Activated naive CD8-positive, alpha-beta T cell treated with anti-CD3 and anti-CD28 coated beads, Interleukin-2, amount 50 U/mL, for 24 hours (primary cell): ENCODE measurements at regions not wholly inside any gene's neighbourhood (a gene's known extent, or its start where the extent isn't known, plus 50 kb on each side); places are given as distances from the start of the nearest gene placed in this dataset.

Experiments
- ATAC-seq: fragments of 150-1000 bp; cut with Tn5 transposase; one replicate; pipeline ENCODE4 v1.10.0; 2021
- DNase-seq: peaks from one replicate; pipeline ENCODE4 v3.0.0; 2021
- H3K27ac Mint-ChIP-seq: one replicate; pipeline ENCODE4 v1.8.0; 2021; ENCODE audit warnings: mild to moderate bottlenecking, mixed read lengths
- H3K27me3 Mint-ChIP-seq: one replicate; pipeline ENCODE4 v1.8.0; 2021; ENCODE audit warnings: mixed read lengths
- H3K36me3 Mint-ChIP-seq: one replicate; pipeline ENCODE4 v1.8.0; 2021; ENCODE audit warnings: low read depth, mixed read lengths
- H3K4me1 Mint-ChIP-seq: one replicate; pipeline ENCODE4 v1.8.0; 2021; ENCODE audit warnings: mixed read lengths
- H3K4me3 Mint-ChIP-seq: one replicate; pipeline ENCODE4 v1.8.0; 2021; ENCODE audit warnings: mild to moderate bottlenecking, moderate library complexity, mixed read lengths
- H3K9me3 Mint-ChIP-seq: one replicate; pipeline ENCODE4 v1.8.0; 2021; ENCODE audit warnings: mixed read lengths

DNA sequence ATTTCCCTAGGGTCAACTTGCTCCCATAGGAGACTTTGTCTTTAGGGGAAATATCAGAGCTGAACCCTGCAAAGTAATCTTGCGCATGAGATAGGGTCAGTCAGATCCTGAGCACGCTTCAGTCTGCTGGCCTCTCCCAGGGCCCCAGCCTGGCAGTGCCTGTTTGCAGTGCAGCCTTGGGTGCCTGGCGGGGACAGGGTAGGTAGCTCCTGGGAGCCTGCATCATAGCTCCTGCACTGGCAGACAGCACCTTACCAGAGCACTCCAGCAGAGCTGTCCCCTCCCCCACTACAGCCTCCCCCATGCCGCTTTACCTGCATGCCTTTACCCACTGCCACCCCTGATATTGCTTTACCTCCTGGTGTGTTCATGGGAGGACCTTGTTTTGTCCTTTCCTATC is 237.3 kb downstream of the CCDC59 start:
- Mint-ChIP-seq H3K4me1 (no peaks in the 10 kb centered on the region), H3K27ac (no peak overlapping the region), H3K4me3 (no peak overlapping the region), H3K36me3 (no peaks in the 10 kb centered on the region), H3K9me3 (no peaks in the 10 kb centered on the region), H3K27me3 (no peaks in the 10 kb centered on the region)
- no peak for ATAC-seq
- DNase-seq = no peak

DNA sequence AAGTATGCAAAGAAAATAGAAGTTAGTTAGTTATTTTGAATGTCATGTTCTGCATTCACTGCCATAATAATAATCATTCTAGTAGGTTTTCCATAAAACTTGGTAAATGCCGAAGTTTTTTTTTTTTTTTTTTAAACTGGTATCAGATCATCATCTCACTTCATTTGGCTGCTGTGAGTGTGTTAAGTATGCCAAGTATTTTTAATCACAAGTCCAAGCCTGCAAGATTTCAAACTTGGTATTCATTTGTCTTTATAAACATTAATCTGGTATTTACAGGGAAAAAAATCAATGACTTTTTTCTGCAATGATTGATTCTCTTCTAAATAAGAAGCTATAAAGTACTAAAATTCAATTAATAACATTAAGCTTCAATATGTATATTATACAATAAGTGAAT is 248.9 kb downstream of the CCDC59 start:
- no peaks in the 10 kb centered on the region for H3K36me3 Mint-ChIP-seq
- no peak overlapping the region for H3K27ac Mint-ChIP-seq
- H3K9me3 Mint-ChIP-seq = peaks cover 6% of the 10 kb centered on the region
- no peaks in the 10 kb centered on the region for H3K4me1 Mint-ChIP-seq
- no peak for ATAC-seq
- H3K27me3 Mint-ChIP-seq = no peaks in the 10 kb centered on the region
- no peak for DNase-seq
- no peak overlapping the region for H3K4me3 Mint-ChIP-seq

DNA sequence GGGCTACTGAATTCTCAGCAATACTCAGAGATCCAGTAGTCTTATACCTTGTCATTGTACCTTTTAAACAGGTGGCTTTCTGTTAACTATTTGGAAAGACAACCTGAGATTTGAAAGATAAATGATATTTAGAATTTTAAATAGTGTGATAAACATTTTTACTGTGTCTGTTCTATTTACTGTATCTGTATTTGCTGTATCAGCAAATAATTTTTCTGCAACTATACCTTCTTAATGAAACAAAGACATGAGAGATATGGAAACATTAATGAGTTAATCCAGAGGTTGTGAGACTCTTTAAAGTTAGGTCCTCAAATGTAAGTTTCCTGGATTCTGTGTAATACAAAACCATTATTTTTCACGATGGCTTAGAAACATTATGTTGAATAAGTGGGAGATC is 249.6 kb downstream of the CCDC59 start:
- no peak overlapping the region for H3K4me3 Mint-ChIP-seq
- H3K4me1 Mint-ChIP-seq = no peaks in the 10 kb centered on the region
- H3K9me3 Mint-ChIP-seq = peaks cover 6% of the 10 kb centered on the region
- ATAC-seq = no peak
- no peaks in the 10 kb centered on the region for H3K36me3 Mint-ChIP-seq
- no peaks in the 10 kb centered on the region for H3K27me3 Mint-ChIP-seq
- no peak for DNase-seq
- no peak overlapping the region for H3K27ac Mint-ChIP-seq

DNA sequence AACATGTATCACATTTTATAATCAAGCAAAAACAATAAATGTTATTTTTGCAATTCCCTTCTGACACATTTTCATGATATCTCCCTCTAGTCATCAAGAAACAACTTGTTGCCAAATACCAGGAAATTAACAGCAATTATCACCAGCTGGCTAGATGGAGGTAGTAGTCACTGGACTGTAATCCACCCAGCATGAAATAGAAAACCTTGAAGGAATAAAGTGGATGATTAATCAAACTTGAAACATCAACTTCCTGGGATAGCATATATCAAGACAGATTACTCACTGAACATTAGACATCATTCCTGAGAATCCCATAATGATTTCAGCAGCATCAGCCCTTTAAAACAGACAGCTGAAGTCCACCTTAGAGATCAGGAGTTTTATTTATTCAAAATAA is 259.0 kb downstream of the CCDC59 start:
- H3K27me3 Mint-ChIP-seq = no peaks in the 10 kb centered on the region
- H3K9me3 Mint-ChIP-seq = peaks cover 14% of the 10 kb centered on the region
- no peak overlapping the region for H3K27ac Mint-ChIP-seq
- DNase-seq = no peak
- H3K4me1 Mint-ChIP-seq = no peaks in the 10 kb centered on the region
- no peak overlapping the region for H3K4me3 Mint-ChIP-seq
- no peak for ATAC-seq
- no peaks in the 10 kb centered on the region for H3K36me3 Mint-ChIP-seq

DNA sequence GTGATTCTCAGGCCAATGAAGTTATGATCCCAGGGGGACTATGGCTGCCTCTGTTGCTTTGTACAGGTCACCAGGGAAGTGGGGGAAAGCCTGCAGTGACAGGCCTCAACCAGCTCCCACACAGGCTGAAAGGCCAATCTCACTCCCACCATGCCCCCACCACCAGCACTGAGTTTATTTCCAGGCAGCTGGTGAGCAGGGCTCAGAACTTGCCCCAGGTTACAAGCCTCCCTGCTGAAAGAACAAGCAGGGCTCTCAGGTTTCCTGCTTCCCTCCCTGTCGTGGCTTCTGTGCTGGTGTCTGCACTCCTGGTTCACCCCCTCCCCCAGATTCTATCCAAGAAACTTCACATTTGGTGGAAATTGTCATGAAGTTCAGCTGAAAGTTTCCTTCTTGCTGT is 260.3 kb downstream of the CCDC59 start:
- Mint-ChIP-seq H3K4me3 (no peak overlapping the region), H3K36me3 (no peaks in the 10 kb centered on the region), H3K27ac (no peak overlapping the region), H3K9me3 (peaks cover 14% of the 10 kb centered on the region), H3K4me1 (no peaks in the 10 kb centered on the region), H3K27me3 (no peaks in the 10 kb centered on the region)
- DNase-seq = no peak
- no peak for ATAC-seq

DNA sequence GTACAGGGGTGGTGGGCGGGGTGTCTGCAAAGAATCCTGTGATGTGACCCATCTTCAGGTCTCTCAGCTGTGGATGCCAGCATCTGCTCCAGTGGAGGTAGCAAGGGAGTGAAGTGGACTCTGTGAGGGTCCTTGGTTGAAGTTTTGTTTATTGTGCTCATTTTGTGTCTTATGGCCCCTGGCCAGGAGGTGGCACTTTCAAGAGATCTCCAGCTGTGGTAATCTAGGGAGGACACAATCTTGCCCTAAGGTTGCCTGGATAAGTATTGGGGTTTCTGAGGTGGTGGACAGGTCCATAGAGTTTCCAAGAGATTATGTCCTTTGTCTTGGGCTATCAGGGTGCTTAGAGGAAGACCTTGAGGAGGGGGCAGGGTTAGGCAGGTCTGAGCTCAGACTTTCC is 260.7 kb downstream of the CCDC59 start:
- Mint-ChIP-seq H3K4me3 (no peak overlapping the region), H3K27ac (no peak overlapping the region), H3K9me3 (peaks cover 14% of the 10 kb centered on the region), H3K27me3 (no peaks in the 10 kb centered on the region), H3K36me3 (no peaks in the 10 kb centered on the region), H3K4me1 (no peaks in the 10 kb centered on the region)
- DNase-seq (no peak), ATAC-seq (no peak)

DNA sequence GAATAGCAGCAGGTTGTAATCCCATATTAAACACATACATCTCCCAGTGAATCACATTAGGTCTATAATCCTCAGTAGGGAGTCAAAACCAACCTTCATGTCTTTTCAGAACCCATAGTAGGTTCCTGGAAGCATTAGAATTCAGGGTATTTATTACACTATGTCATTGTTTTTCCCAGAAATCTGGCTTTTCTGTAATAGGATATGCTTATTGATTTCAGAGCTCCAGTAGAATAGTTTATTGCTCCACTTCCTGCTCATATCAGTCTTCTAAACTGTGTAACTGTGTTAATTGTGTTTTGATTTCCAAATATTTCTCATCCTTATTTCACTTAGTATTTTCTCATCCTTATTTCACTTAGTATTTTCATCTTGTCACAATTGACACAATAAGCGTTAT is 268.0 kb downstream of the CCDC59 start:
- ATAC-seq (no peak), DNase-seq (no peak)
- Mint-ChIP-seq H3K27ac (no peak overlapping the region), H3K4me3 (no peak overlapping the region), H3K36me3 (peaks cover 2% of the 10 kb centered on the region), H3K9me3 (peaks cover 8% of the 10 kb centered on the region), H3K4me1 (no peaks in the 10 kb centered on the region), H3K27me3 (no peaks in the 10 kb centered on the region)

DNA sequence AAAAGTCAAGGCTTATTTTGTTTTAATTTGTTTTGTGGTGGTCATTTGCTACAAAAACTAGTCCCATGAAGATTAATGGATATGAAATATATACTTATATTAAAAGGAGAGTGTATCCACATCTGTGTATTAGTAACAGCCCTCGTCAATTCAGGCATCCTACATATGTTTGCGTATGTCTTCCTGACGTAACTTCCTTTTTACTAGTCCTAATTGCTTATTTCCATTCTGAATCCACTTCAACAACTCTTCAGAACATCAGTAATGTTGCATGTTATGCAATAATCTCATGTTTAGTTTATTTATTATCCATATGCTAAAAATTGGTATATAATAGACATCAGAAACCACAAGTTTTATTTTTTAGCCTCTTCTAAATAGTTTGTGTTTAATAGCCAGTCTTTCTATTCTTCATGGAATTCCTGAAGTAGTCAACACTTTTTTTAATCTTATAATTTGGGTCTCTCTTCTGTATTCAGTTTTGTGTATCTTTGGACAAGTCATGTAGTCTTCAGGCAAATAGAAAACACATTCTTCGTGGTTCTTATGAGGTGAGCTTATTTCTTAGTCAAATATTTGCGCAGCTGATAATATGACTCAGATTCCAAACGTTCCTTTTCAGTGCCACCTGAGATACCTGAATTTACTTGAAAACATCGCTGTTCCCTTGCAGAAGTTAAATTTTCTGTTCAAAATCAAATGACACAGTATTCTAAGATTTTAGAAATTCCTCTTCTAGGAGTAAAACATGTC is 268.6 kb downstream of the CCDC59 start:
- no peak for ATAC-seq
- no peaks in the 10 kb centered on the region for H3K4me1 Mint-ChIP-seq
- DNase-seq = no peak
- H3K4me3 Mint-ChIP-seq = no peak overlapping the region
- H3K36me3 Mint-ChIP-seq = peaks cover 2% of the 10 kb centered on the region
- peaks cover 8% of the 10 kb centered on the region for H3K9me3 Mint-ChIP-seq
- H3K27ac Mint-ChIP-seq = no peak overlapping the region
- H3K27me3 Mint-ChIP-seq = no peaks in the 10 kb centered on the region

DNA sequence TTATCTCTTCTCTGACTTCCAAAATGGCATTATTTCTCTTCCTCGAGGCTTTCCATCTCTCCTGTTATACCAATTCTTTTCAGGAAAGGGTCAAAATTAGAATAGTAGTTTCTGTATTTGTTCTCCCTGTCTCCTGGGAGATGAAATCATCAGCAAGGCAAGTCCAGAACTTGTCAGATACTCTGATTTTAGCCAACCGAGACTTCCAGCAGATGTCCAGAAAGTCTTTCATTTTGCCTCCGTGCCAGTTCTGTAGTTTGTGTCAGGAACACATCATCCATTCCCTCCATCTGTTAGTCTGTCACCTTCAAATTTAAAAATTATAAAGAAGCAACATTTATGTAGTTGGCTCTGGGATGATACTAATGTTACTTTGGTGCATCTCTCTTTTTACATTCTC is 275.7 kb downstream of the CCDC59 start:
- no peak for DNase-seq
- no peaks in the 10 kb centered on the region for H3K27me3 Mint-ChIP-seq
- no peak for ATAC-seq
- peaks cover 2% of the 10 kb centered on the region for H3K36me3 Mint-ChIP-seq
- H3K4me3 Mint-ChIP-seq = no peak overlapping the region
- H3K9me3 Mint-ChIP-seq = peaks cover 12% of the 10 kb centered on the region
- no peak overlapping the region for H3K27ac Mint-ChIP-seq
- H3K4me1 Mint-ChIP-seq = no peaks in the 10 kb centered on the region

DNA sequence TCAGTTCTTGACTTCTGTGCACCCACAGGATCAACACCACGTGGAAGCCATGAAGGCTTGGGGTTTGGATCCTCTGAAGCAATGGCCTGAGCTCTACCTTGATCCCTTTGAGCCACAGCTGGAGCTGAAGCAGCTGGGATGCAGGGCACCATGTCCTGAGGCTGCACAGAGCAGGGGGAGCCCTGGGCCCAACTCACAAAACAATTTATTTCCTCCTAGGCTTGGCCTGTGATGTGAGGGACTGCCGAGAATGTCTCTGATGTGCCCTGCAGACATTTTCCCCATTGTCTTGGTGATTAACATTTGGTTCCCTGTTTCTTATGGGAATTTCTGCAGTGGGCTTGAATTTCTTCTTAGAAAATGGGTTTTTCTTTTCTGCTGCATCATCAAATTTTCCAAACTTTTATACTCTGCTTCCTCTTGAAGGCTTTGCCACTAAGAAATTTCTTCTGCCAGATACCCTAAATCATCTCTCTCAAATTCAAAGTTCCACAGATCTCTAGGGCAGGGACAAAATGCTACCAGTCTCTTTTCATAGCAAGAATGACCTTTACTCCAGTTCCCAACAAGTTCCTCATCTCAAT is 288.2 kb downstream of the CCDC59 start:
- no peak for DNase-seq
- Mint-ChIP-seq H3K27me3 (no peaks in the 10 kb centered on the region), H3K9me3 (peaks cover 8% of the 10 kb centered on the region), H3K4me1 (no peaks in the 10 kb centered on the region), H3K27ac (no peak overlapping the region), H3K36me3 (no peaks in the 10 kb centered on the region), H3K4me3 (no peak overlapping the region)
- ATAC-seq = no peak

DNA sequence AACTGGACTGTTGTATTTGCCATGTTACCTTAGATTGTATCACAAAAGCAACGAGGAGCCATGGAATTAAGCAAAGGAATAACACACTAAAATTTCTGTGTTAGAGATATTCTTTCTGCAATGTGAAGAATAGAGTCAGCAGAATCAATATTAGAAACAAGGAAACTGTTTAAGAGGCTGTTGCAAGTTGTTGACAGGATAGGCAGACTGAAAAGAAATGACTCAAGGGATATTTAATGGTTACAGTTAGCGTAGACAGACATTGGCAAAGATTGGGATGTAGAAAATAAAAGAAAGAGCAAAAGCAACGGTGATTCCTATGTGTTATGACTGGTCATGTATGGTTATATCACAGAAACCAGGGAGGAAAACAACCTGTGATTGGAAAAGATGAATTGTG is 299.0 kb upstream of the PPFIA2 start:
- DNase-seq (no peak), ATAC-seq (no peak)
- H3K27ac Mint-ChIP-seq = no peak overlapping the region
- no peaks in the 10 kb centered on the region for H3K27me3 Mint-ChIP-seq
- no peaks in the 10 kb centered on the region for H3K36me3 Mint-ChIP-seq
- no peaks in the 10 kb centered on the region for H3K9me3 Mint-ChIP-seq
- H3K4me1 Mint-ChIP-seq = no peaks in the 10 kb centered on the region
- no peak overlapping the region for H3K4me3 Mint-ChIP-seq

DNA sequence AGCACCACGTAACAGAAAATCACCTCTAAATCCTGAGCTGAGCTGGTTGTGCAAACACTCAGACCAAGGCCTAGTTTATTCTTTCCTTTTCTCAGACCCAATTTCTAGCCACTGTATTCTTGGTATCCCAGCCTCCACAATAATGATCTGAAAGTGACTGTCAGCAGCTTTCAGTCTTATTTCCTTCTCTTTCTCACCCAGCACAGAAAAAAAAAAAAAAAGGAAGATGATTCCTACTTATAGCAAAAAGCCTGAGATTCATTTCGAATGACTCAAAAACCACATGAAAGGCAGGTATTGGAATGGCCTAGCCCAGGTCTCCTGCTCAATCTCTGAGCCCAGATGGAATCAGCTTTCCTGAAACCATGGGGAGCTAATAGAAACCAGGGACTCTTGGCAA is 298.6 kb upstream of the PPFIA2 start:
- Mint-ChIP-seq H3K4me3 (no peak overlapping the region), H3K27me3 (no peaks in the 10 kb centered on the region), H3K4me1 (no peaks in the 10 kb centered on the region), H3K9me3 (no peaks in the 10 kb centered on the region), H3K36me3 (no peaks in the 10 kb centered on the region), H3K27ac (no peak overlapping the region)
- ATAC-seq (no peak), DNase-seq (no peak)

DNA sequence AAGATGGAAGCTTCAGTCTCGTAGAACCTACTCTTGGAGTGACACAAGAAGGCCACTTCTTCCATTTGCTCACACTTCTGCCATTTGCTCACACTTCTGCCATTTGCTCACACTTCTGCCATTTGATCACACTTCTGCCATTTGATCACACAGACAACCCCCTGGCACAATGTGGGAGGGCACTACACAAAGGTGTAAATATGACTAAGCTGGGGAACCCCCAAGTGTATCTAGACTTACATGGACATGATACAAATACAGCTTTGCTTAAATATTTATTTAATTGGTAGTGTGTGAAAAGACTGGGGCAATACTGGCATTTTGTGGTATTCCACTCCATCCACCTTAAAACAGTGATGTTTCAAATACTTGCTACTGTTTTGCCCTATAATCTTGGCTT is 296.2 kb upstream of the PPFIA2 start:
- Mint-ChIP-seq H3K4me1 (no peaks in the 10 kb centered on the region), H3K27ac (no peak overlapping the region), H3K27me3 (no peaks in the 10 kb centered on the region), H3K36me3 (no peaks in the 10 kb centered on the region), H3K9me3 (no peaks in the 10 kb centered on the region), H3K4me3 (no peak overlapping the region)
- no peak for ATAC-seq
- no peak for DNase-seq

DNA sequence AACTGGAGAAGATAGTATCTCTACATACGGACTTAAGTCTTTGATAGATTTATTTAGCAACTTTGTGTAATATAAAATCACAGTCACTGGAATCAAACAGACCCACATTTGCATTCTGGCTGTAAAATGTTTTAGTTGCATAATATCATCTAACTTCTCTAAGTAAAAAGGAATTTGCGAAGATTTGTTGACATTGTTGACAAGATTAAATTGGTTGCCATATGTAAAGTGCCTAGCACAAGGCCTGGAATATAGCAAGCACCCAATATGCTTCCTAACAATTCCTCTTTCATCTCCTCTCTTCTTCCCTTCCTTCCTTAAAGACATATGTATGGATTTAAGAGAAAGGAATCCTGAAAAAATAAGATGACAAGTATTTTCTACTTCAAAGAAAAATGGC is 295.4 kb upstream of the PPFIA2 start:
- Mint-ChIP-seq H3K4me3 (no peak overlapping the region), H3K27me3 (no peaks in the 10 kb centered on the region), H3K36me3 (no peaks in the 10 kb centered on the region), H3K9me3 (no peaks in the 10 kb centered on the region), H3K27ac (no peak overlapping the region), H3K4me1 (no peaks in the 10 kb centered on the region)
- DNase-seq (no peak), ATAC-seq (no peak)

DNA sequence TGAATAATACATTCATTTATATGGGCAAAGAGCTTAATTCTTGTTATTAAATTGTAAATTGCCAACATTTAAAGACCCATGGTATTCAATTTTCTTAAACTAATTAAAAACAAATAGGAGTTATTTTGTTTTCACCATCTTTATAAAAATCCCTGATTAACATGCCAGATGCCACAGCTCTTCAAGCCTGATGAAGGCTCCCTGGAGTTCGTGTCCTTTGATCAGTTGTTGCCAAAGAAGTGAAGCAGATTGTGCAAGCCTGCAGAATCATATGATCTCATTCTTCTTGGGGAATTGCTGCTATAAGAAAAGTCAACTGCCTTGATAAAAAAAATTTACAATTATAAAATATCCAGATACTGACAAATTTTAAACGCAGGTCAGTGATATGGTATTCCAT is 288.3 kb upstream of the PPFIA2 start:
- Mint-ChIP-seq H3K4me3 (no peak overlapping the region), H3K4me1 (no peaks in the 10 kb centered on the region), H3K27me3 (no peaks in the 10 kb centered on the region), H3K36me3 (no peaks in the 10 kb centered on the region), H3K9me3 (no peaks in the 10 kb centered on the region), H3K27ac (no peak overlapping the region)
- DNase-seq (no peak), ATAC-seq (no peak)
